ENCODE measurements at regions not wholly inside any gene's neighbourhood (a gene's known extent, or its start where the extent isn't known, plus 50 kb on each side); places are given as distances from the start of the nearest gene placed in this dataset.
"Not testable (repeated sequence)": the region's sequence is repeated elsewhere in the genome, so short reads cannot be mapped to it uniquely, and the experiment has no call there.

DNA sequence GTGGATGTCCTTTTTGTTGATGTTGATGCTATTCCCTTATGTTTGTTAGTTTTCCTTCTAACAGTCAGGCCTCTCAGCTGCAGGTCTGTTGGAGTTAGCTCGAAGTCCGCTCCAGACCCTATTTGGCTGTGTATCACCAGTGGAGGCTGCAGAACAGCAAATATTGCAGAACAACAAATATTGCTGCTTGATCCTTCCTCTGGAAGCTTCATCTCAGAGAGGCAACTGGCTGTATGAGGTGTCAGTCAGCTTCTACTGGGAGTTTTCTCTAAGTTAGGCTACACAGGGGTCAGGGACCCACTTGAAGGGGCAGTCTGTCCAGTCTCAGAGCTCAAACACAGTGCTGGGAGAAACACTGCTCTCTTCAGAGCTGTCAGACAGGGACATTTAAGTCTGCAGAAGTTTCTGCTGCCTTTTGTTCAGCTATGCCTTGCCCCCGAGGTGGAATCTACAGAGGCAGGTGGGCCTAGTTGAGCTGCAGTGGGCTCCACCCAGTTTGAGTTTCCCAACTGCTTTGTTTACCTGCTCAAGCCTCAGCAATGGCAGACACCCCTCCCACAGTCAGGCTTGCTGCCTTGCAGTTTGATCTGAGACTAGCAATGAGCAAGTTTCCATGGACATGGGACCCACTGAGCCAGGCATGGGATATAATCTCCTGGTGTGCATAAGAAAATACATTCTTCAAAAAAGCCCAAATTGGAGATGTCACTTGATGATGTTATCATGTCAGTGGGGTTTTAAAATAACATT is 99.5 kb downstream of the KDM5D start:
- no peak for DNase-seq (ENCODE audit: low spot score)

DNA sequence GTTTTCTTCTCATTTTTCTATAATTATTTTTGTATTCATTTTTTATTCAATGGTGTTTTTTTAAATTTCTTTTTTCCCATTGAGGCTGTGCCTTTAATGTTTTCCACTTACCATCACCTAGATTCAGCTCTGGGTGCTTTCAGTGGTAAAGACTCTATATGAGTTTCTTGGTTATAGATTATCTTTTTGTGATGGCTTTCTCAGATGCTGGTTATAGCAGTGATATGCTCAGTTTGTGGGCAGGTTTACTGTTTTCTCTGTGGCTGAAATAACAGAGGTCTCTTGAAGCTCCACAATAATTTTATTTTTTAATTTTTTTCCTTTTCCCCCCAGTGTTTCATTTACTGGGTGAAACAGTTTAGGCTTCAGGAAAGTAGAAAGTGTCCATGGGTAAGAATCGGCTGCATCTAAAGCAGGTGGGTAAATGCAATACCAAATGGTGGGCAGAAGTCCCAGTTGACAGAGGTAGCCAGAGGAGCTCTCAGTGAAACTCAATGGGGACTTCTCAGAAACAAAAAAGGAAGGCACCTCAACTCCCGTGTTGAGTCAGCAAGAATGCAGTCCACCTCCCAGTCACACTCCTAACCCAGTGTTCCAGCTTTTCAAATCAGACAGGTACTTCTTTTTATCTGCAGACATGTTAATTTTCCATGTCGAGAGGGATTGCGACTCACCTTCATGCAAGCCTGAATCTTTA is 106.7 kb downstream of the KDM5D start:
- DNase-seq (ENCODE audit: low spot score), result no peak

DNA sequence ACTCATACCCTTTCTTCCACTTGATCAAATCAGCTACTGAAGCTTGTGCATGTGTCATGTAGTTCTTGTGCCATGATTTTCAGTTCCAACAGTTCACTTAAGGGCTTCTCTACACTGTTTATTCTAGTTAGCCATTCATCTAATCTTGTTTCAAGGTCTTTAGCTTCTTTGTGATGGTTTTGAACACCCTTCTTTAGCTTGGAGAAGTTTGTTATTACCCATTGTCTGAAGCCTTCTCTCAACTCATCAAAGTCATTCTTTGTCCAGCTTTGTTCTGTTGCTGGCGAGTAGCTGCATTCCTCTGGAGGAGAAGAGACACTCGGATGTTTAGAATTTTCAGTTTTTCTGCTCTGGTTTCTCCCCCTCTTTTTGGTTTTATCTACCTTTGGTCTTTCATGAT is 115.6 kb downstream of the KDM5D start:
- no peak for DNase-seq (ENCODE audit: low spot score)

DNA sequence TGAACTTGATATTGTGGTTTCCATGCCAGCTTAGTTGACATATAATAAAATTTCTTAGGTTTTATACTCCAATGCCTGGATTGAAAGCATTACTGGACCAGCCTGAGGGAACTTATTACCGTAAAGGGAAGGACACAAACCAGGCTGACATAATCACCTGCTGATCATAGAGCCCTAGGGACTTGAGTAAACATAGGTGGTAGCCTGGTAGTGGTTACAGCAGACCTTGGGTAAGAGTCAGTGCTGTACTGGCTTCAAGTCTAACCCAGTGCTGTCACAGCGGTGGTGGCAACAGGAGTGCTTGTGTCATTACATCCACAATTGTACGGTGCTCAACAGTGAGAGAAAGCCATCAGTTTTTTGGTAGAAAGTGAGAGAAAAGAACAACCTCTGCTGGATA is 122.1 kb downstream of the KDM5D start:
- no peak for DNase-seq (ENCODE audit: low spot score)

DNA sequence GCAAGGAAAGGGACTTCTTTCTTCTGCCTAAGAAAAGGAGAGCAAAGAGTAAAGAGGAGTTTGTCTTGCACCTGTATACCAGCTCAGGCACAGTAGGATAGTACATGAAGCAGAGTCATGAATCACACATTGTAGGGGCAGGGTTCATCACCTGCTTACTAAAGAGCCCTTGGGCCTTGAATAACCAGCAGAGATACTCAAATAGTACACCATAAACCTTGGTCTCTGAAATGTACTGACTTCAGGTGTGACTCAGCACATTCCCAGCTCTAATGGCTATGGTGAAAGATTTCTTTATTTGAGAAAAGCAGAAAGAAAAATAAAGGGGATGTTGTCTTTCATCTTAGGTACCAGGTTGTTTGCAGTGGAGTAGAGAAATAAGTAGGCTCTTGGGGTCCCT is 122.8 kb downstream of the KDM5D start:
- no peak for DNase-seq (ENCODE audit: low spot score)

DNA sequence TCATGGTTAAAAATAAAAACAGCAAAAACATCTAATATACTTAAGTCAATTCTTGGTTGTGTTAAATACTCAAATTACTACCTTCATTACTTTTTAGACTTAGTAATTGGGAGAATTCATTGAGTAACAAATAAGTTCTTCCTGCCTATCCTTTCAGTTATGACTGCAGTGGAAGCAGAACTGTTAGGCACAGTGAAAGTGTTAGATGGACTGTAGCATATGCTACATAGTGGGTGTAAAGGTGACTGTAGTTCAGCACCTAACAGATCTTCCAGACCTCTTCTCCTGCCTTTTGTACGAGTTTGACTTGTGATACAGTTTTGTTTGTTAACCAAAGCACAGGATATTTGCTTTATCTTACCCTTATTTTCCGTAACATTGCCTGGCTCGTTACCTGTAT is 143.4 kb downstream of the KDM5D start:
- DNase-seq (ENCODE audit: low spot score), result no peak

DNA sequence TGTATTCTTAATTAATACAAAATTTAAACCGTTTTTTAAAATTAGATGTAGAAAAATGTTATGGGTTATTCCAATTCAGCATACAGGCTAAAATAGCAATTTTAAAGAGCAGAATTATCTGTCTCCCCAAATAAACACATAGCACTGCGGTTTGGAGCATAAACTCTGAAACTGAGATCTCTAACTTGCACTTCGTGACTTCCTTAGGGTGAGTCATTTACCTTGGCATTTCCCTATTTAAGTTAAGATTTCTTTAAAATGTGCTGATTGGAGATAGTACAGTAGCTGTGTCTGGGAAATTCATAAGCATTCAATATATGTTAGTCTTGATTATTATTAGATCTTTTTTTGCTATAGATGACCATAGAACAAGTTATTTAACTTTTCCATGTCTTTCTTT is 143.8 kb downstream of the KDM5D start:
- no peak for DNase-seq (ENCODE audit: low spot score)

DNA sequence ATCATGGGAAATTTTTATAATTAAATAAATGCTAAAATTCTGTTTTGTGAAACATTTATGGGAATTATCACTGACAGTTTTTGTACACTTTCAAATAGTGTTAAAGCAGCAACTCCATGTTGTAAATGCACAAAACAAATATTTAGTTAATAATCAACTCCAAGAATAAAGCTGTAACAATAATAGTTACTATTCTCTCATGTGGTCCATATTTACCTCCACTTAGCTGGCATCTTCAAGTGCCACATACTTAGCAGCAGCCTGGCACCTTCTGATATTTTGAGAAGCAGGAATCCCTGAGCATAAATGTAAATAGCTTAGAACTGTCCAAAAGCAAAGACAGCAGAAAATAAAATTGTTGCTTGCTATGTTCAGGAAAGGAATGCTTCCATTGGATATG is 154.3 kb downstream of the KDM5D start:
- DNase-seq (ENCODE audit: low spot score), result no peak

DNA sequence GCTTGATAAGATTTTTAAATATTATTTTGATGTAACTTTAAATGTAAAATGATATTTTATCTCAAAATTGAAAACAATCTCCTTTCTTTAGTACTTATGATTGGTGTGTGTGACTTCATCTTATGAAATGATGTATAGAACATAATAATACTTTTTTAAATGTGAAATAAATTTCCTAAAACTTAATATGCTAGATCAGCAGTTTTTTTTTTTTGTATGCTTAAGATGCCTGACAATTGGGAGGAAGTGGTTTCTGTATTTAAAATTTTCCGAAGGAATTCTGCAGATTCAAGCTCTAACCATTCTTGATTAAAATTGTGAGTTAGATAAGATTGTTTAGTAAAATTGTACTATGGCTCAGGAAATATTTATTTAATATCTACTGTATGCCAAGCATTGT is 154.9 kb downstream of the KDM5D start:
- DNase-seq (ENCODE audit: low spot score), result no peak

DNA sequence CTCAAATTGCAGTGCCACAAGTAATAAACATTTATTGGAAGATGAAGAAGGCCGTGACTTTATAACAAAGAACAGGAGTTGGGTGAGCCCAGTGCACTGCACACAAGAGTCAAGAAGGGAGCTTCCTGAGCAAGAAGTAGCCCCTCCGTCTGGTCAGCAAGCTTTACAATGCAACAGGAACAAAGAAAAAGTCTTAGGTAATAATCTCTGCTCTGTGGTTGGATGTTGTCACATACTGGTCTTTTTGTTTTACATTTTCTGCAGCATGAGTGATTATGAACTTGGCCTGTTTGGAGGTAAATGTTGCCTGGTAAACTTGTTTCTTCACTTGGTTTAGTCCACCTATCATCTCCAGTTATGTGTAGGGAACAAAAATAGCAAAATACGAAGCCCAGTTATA is 157.2 kb downstream of the KDM5D start:
- DNase-seq (ENCODE audit: low spot score), result no peak

DNA sequence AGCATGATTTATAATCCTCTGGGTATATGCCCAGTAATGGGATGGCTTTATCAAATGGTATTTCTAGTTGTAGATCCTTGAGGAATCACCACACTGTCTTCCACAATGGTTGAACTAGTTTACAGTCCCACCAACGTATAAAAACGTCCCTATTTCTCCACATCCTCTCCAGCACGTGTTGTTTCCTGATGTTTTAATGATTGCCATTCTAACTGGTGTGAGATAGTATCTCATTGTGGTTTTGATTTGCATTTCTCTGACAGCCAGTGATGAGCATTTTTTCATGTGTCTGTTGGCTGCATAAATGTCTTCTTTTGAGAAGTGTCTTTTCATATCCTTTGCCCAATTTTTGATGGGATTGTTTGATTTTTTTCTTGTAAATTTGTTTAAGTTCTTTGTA is 163.5 kb downstream of the KDM5D start:
- not testable (repeated sequence) for DNase-seq (ENCODE audit: low spot score)

DNA sequence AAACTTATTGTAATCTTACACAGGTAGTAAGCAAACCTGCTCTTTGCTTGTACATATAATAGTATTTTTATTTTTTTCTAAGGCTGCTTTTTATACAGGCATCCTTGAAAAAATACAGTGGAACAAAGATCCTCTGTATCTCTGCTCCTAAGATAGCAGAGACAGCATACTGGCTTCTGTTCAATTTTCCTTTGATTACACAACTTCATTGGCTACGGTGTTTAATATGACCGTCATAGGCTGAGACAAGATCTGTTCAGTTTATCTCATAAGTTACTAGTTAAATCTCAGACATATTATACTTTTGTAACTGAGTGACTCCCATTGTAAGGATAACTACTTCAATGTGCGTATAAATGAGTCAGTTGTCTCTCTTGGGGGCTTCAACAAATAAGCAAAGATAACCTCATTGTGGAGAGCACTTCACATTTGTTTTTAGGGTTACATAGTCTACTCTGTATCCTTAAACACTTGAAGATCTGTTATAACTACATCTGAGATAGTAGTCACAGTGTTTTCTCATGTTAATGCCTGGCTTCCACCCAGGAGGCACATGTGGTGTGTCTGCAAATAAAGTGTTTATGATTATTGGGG is 166.1 kb downstream of the KDM5D start:
- DNase-seq (ENCODE audit: low spot score), result no peak

DNA sequence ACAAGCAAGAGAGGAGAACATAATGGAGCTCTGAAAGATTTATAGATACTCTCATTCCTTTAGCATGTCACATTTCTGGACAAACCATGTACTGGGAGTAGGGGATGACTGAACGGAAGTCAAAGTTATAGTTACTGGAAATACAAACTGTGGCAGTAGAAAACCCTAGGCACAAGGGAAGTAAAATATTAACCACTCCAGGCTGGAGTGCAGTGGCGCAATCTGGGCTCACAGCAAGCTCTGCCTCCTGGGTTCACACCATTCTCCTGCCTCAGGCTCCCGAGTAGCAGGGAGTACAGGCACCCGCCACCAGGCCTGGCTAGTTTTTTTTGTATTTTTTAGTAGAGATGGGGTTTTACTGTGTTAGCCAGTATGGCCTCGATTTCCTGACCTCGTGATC is 167.3 kb downstream of the KDM5D start:
- no peak for DNase-seq (ENCODE audit: low spot score)

DNA sequence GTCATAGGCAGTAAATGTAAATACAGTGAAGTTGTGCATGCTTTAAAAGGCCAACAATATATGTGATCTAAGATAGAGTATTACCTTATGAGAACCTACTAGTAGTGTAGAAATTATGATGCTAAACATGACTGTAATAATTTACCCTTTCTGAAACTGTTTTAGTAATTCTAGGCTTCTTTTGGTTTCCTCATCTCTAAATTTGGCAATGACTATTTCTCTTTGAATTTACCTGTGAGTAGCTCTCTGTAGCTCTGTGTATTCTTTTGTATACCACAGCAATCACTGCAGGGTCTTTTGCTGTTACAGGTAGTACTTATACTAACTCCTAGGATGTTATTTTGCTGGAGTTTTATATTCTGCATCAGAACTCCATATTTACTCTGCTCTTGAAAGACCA is 169.6 kb downstream of the KDM5D start:
- DNase-seq (ENCODE audit: low spot score), result no peak

DNA sequence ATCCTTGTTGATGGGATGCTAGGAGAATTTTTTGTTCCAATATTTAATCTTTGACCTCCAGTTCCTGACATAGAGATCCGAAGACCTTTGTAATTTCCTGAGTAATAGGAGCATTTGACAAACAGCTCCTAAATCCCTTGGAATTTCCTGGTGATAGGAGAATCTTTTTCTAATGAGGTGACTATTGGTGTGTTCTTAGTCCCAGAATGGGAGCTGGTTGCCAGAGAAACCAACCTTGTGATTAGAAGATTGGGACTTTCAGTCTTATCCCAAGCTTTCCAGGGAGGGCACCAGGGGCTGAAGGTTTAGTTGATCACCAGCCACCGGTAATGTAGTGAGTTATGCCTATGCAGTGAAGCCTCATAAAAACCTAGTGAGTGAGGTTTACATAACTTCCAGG is 170.9 kb downstream of the KDM5D start:
- no peak for DNase-seq (ENCODE audit: low spot score)

DNA sequence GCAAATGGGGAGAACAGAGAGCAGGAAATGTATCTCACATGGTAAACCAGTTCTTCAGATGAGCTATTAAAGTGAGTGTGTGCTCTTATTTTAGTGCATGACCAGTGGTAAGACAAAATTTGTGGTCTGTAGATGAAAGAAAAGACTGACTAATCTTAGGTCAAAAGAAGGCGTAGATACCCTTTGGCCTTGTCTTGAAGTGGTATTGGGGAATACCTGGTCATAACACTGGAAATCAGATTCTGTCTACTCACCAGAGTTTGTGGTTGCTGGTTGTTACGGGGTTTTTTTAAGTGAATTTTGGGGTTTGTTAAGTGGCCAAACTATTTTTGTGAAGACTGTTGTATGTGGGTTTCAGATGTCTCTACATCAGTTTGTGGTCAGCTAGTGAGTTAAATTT is 173.5 kb downstream of the KDM5D start:
- DNase-seq (ENCODE audit: low spot score), result no peak

DNA sequence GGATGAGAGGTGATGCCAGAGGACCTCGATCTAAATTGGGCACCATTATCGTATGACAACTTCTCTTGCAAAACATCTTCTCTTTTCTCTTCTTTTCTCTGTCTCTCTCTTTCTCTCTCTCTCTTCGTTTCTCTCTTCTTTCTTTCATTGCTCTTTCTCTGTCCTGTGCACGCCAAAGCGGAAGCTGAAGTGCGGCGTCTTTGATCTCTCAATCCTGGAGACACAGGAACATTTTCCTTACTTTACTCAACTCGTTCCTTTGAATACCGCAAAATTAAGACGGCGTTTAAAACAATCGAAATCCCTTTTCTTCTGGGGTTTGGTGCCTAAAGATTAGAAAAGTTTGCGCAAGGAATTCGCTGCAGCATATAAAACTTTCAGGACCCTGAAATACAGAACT is 176.6 kb downstream of the KDM5D start:
- DNase-seq (ENCODE audit: low spot score), result no peak

DNA sequence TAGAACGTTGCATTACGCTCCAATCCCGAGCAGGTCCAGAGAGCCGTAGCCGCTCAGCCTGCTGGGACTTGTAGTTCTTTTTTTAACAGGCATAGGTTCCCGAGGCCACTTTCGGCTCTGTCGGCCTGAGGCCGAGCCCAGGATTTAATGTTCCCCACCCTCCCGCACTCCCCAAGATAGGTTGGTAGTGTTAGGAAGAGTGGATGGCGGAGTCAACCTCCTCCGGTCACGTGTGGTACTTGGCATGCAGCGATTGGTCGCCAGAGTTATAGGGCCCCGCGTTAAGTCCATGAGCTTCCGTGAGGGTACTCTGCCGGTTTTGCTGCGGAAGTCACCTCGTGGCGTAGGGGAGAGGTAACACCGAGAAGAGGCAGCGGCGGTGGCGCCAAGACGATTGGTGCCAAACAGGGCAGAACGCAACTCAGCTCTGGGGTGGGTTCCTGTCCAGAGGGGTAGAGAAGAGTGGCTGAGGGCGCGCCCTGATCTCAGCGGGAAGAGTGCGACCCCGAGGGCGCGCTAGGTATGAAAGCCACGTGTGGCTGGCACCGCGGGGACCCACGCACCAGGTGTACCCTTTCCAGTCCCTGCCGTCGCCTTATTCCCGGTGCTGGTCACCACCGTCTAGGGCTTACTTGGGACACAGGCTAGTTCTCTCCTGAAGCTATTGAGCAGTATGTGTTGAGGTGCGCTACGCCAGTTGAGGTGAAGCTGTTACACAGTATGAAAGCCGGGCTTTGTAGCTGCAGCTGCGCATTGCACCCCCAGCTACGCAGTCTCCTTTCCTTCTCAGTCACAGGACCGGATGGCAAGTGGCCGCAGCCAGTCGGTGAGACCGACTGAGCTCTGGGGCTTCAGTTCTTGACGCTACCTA is 177.2 kb downstream of the KDM5D start:
- peak; percentile 95 for DNase-seq (ENCODE audit: low spot score)

DNA sequence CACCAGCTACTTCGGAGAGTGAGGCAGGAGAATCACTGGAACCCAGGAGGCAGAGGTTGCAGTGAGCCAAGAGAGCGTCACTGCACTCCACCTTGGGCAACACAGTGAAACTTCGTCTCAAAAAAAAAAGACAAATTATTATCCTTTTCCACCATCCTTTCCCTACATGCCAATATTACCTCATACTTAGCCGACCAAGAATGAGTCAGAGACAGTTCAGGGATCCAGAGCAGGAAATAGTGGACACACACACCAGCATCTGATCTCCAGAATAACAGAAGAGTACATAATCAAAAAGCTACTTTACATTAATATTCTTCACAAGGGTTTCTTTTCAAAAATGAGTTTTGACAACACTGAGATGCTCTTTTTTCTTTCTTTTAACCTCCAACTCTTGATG is 185.4 kb downstream of the KDM5D start:
- DNase-seq (ENCODE audit: low spot score), result no peak

DNA sequence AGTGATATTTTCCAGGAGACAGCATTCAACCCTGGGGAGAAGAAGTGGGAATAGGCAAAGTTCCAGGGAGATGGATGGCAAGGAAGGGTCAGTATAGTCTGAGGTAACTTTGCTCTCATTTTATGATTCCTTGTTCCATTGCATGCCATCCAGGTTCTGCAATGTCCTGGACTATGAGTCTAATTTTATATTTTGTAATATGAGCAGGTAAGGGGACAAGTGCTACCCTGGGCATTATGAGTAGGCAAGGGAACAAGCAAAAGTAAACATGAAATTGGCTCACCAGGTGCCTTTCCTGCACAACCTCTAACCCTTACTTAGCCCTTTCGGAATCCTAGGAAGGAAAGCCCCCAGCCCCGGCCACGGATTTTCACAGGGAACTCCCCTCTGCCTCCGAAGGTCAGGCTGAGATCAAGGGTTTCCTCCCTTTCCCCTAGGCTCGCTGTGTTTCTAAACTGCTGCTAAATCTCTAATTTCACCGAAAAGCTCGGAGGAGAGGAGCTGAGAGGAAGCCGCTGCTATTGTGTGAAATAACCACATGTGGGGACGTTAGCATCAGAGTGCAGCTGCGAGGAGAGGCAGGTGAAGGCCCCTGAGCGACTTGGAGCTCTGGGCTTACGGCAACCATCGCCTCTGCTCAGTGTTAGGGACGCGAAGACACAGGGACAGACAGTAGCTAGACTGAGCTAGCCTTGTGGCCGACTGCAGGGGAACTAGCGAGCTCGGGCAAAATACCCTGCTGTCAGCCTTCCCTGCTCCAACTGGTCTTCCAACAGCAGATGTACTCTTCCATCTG is 194.7 kb downstream of the KDM5D start:
- DNase-seq (ENCODE audit: low spot score), result no peak

DNA sequence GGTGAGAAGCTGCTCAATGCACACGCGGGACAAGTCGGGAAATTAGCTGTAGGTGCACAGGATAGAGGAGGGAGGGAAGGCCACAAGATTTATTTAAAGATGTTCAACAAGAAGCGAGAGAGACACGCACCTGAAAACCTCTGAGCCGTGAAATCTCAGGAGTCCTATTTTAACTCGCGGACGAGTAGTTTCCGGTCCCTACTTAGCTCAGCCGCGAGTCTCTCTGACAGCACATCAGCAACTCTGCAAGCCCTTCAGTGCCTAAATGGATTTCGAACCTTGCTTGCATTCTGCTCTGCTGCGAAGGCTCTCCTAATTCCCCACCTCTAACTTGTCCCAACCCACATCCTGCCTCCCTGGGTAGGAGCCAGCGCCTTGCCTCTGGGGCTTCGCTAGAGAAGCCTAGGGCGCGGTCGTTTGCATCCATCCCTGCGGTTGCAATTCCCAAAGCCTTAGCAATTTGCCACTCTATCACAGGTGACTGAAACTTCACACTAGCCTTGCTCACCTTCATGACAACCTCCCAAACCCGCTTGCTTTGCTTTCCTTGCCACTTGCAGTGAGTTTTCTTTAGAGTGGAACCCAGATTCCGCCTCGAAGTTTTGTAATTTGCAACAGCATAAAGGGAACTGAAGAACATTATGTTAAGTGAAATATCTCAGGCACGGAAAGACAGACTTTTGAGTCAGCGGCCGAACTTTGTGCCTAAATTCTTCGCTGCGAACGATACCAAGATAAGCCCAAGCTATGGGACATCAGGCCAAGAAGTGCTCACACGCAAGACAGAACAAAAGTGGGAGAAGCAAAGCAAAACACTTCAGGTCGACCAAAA is 202.8 kb downstream of the KDM5D start:
- no peak for DNase-seq (ENCODE audit: low spot score)
